Progenitor cell of endocrine pancreas (in vitro differentiated cells): ENCODE measurements at regions not wholly inside any gene's neighbourhood (a gene's known extent, or its start where the extent isn't known, plus 50 kb on each side); places are given as distances from the start of the nearest gene placed in this dataset. TPM values are rescaled to one million over a fixed set of nuclear protein-coding genes. Genes with fewer than 3 reads are reported as not detected.
"Not testable (repeated sequence)": the region's sequence is repeated elsewhere in the genome, so short reads cannot be mapped to it uniquely, and the experiment has no call there.

Source experiments
- DNase-seq: peaks from one replicate; pipeline ENCODE4 v3.0.0; 2021; ENCODE audit warnings: low spot score; ENCODE audit not compliant: unreplicated experiment
- H3K27ac Mint-ChIP-seq: 2 replicates; pipeline ENCODE4 v1.8.0; 2021; ENCODE audit warnings: mild to moderate bottlenecking, moderate library complexity, mixed read lengths
- H3K27me3 Mint-ChIP-seq: 2 replicates; pipeline ENCODE4 v1.8.0; 2021; ENCODE audit warnings: mixed read lengths
- H3K36me3 Mint-ChIP-seq: 2 replicates; pipeline ENCODE4 v1.8.0; 2022; ENCODE audit warnings: mixed read lengths; ENCODE audit not compliant: insufficient read depth
- H3K4me1 Mint-ChIP-seq: 2 replicates; pipeline ENCODE4 v1.8.0; 2021; ENCODE audit warnings: low read depth, mixed read lengths
- H3K4me3 Mint-ChIP-seq: 2 replicates; pipeline ENCODE4 v1.8.0; 2021; ENCODE audit warnings: low read depth, mild to moderate bottlenecking, moderate library complexity, mixed read lengths
- H3K9me3 Mint-ChIP-seq: 2 replicates; pipeline ENCODE4 v1.8.0; 2021; ENCODE audit warnings: low read depth, mixed read lengths
- microRNA-seq: library from miRNA; unstranded; fragments of <30 nt; microRNA quantifications from one replicate; pipeline ENCODE4 v1.1.0, GENCODE V29; 2020; ENCODE audit warnings: borderline number of aligned reads; ENCODE audit not compliant: unreplicated experiment

DNA sequence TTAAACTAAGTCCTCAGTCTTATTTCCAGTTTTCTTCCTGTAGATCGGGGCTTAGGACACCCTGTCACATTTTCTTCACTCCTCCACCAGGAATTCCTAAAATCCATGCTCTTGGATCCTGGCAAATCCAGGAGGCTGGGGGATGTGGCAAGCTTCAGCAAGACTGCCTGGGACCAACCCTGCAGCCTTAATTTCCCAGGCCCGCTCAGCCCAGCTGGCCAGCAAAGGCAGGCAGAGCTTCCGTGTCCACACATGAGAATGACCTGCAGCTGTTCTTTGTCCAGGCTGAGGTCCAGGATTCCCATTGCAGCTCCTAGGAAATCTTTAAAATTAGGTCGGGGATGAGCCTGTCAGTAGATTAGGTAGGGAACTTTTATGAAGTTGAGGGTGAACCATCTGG is 146.7 kb downstream of the OR4F15 start:
- DNase-seq, H3K36me3 Mint-ChIP-seq, H3K27me3 Mint-ChIP-seq, H3K27ac Mint-ChIP-seq, H3K4me3 Mint-ChIP-seq, H3K4me1 Mint-ChIP-seq, H3K9me3 Mint-ChIP-seq: not testable (repeated sequence)

DNA sequence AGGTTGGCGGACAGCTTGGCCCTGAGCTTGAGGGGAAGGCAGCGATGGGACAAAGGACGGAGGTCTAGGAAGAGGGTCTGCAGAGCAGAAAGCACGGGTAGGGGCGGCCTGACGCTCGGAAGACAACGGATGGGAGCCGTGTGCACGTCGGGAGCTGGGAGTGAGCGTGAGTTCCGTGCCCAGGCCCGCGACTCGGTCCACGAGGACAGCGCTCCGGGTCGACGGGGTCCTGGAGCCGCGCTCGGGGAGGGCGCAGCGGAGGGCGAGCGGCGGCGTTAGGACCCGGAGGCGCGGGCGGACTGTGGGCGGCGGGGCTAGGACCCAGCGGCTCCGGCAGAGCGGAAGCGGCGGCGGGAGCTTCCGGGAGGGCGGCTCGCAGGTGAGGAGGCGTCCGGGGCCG is 149.3 kb downstream of the OR4F15 start:
- not testable (repeated sequence) for H3K27ac Mint-ChIP-seq, H3K27me3 Mint-ChIP-seq, DNase-seq, H3K9me3 Mint-ChIP-seq, H3K4me3 Mint-ChIP-seq, H3K4me1 Mint-ChIP-seq, H3K36me3 Mint-ChIP-seq

DNA sequence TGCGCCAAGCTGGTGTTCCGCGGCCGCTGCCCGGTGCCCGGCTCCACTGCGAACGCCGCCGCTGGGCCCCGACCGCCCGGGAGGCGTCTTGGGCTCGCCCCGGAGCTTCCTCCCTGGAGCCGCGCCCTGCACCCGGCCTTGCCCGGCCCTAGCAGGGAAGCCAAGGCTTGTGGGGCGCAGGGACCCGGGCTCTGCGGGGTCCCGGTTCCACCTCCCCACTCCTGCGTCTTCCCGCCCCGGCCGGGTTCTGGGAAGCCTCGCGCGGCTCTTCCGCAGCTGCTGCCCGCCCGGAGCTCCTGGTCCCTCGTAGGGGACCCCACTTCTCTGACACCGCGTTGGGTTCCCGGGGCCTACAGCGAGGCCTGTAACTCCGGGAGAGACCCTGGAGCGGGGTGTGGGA is 149.8 kb downstream of the OR4F15 start:
- not testable (repeated sequence) for H3K4me3 Mint-ChIP-seq, H3K27ac Mint-ChIP-seq, H3K9me3 Mint-ChIP-seq, DNase-seq, H3K4me1 Mint-ChIP-seq, H3K27me3 Mint-ChIP-seq, H3K36me3 Mint-ChIP-seq

DNA sequence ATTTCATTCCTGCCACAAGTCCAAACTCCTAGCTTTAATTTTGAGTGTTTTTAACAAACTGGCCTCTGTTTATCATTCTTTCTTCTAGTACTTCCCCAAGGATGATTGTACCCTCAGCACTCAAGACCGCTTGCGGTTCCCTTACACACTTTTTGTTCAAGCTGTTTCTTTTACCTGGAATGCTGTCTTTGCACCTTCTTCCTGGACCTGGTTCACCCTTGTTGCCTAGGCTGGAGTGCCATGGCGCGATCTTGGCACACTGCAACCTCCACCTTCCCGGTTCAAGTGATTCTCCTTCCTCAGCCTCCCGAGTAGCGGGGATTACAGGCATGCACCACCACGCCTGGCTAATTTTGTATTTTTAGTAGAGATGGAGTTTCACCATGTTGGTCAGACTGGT is 151.7 kb downstream of the OR4F15 start:
- not testable (repeated sequence) for H3K9me3 Mint-ChIP-seq, H3K27me3 Mint-ChIP-seq, H3K27ac Mint-ChIP-seq, H3K4me1 Mint-ChIP-seq, H3K36me3 Mint-ChIP-seq, H3K4me3 Mint-ChIP-seq, DNase-seq

DNA sequence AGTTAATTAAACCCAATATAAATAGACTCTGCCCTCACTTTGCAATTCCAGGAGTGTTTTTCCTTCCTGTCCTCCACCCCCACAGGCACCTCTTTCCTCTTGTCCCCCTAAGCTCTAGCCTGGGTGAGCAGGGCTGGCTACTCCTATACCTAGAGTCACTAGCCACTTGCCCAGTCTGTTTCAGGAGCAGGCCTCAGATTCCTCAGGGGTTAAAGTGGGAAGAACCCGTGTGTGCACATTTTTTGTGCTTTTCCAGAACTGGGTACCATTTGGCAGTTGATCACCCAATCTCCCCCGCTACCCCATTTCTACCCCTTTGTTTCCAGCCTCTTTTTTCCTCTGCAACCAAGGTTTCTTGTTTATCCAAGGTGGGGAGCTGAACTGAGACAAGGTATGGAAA is 153.4 kb downstream of the OR4F15 start:
- not testable (repeated sequence) for H3K27me3 Mint-ChIP-seq, H3K4me1 Mint-ChIP-seq, H3K27ac Mint-ChIP-seq, H3K36me3 Mint-ChIP-seq, H3K9me3 Mint-ChIP-seq, H3K4me3 Mint-ChIP-seq, DNase-seq

DNA sequence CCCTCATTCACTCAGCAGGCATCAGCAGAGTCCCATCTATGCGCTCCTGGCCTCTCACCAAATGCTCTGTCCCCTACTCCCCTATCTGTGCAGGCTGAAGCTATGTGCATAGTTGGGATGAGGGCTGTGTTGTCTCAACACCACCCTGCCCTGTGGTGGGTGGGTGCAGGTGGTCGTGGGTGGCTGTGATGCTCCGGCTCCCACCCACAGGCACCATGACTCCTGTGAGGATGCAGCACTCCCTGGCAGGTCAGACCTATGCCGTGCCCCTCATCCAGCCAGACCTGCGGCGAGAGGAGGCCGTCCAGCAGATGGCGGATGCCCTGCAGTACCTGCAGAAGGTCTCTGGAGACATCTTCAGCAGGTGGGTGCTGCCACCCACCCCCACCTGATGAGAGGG is 153.9 kb downstream of the OR4F15 start:
- H3K27ac Mint-ChIP-seq, H3K9me3 Mint-ChIP-seq, H3K36me3 Mint-ChIP-seq, H3K4me3 Mint-ChIP-seq, H3K4me1 Mint-ChIP-seq, H3K27me3 Mint-ChIP-seq, DNase-seq: not testable (repeated sequence)

DNA sequence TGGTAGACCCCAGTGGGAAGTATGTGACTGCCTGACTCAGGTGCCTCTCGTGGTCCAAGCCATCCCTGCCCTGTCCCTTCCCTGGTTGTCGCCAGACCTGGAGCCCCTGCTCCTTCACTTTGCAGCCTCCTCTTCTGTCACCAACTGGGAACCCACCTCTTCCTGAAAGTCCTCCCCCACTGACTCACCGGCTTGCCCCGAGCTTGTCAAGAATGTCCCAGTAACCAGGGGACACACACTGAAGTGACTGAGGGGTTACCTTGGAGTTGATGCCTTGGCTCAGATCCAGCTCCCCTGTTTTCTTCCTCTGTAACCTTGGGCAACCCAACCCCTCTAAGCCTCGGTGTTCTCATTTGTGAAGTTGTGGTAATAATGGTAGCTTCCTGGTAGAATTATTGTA is 155.4 kb downstream of the OR4F15 start:
- DNase-seq, H3K27ac Mint-ChIP-seq, H3K4me3 Mint-ChIP-seq, H3K4me1 Mint-ChIP-seq, H3K27me3 Mint-ChIP-seq, H3K9me3 Mint-ChIP-seq, H3K36me3 Mint-ChIP-seq: not testable (repeated sequence)

DNA sequence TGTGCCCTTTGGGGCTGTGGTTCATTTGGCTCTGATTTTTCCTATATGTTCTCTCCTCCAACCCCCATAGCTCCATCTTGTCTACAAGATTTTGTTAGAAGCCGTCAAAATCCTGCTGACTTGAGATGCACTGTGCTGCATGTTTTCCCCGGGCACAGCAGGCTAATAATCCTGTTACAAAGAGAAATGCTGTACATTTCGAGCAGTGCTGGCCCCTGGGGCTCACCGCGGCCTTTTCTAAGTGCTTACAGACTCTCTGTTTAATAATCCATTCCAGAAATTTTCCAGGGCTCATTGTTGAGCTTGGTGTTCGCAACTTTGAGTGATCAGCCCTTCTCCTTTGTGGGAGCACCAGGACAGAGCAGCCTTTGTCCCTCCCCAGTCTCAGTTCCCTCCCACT is 158.6 kb downstream of the OR4F15 start:
- not testable (repeated sequence) for H3K4me1 Mint-ChIP-seq

DNA sequence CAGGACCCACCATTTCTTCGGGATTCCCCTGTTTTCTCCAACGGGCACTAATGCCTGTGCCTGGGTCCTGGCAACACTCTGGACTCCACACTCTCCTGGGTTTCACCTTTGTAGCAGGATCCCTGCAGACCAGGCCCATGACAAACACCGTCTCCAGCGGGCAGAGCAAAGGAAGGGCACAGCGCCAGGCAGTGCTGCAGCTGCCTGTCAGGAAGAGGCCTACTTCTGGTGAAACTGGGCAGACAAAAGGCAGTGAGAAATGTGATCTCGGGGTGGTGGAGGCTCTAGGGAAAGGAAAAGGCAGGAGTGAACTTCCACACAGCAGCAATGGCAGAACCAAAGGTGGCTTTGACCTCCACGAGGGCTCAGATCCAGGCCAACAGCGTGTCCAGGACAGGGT is 165.3 kb downstream of the OR4F15 start:
- DNase-seq, H3K4me1 Mint-ChIP-seq, H3K36me3 Mint-ChIP-seq, H3K4me3 Mint-ChIP-seq, H3K27ac Mint-ChIP-seq, H3K27me3 Mint-ChIP-seq, H3K9me3 Mint-ChIP-seq: not testable (repeated sequence)

More for the DNA sequence above, 158.6 kb downstream of the OR4F15 start:
- not testable (repeated sequence) for H3K9me3 Mint-ChIP-seq, H3K27ac Mint-ChIP-seq, H3K27me3 Mint-ChIP-seq, H3K36me3 Mint-ChIP-seq, H3K4me3 Mint-ChIP-seq, DNase-seq

DNA sequence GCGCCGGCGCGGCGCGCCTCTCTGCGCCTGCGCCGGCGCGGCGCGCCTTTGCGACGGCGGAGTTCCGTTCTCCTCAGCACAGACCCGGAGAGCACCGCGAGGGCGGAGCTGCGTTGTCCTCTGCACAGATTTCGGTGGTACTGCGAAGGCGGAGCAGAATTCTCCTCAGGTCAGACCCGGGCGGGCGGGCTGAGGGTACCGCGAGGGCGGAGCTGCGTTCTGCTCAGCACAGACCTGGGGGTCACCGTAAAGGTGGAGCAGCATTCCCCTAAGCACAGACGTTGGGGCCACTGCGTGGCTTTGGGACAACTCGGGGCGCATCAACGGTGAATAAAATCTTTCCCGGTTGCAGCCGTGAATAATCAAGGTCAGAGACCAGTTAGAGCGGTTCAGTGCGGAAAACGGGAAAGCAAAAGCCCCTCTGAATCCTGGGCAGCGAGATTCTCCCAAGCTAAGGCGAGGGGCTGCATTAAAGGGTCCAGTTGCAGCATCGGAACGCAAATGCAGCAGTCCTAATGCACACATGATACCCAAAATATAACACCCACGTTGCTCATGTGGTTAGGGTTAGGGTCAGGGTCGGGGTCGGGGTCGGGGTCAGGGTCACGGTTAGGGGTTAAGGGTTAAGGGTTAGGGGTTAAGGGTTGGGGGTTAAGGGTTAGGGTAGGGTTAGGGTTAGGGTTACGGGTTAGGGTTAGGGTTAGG is 168.4 kb downstream of the OR4F15 start:
- H3K4me3 Mint-ChIP-seq, DNase-seq, H3K36me3 Mint-ChIP-seq, H3K27ac Mint-ChIP-seq, H3K4me1 Mint-ChIP-seq, H3K27me3 Mint-ChIP-seq, H3K9me3 Mint-ChIP-seq: not testable (repeated sequence)

Small RNAs in the stretch of these regions (microRNA-seq; reads per million reads assigned to microRNA genes)
- gene MIR1302-10 (not detected), gene MIR6859-3 (not detected)
